Fibroblast of skin of right biceps (primary cell): ENCODE measurements at regions not wholly inside any gene's neighbourhood (a gene's known extent, or its start where the extent isn't known, plus 50 kb on each side); places are given as distances from the start of the nearest gene placed in this dataset.
A peak's percentile ranks its signal among the peaks of the same experiment; 100 is the strongest.

Source experiments
- DNase-seq: peaks from one replicate; pipeline ENCODE4 v3.0.0-alpha.2; 2013

DNA sequence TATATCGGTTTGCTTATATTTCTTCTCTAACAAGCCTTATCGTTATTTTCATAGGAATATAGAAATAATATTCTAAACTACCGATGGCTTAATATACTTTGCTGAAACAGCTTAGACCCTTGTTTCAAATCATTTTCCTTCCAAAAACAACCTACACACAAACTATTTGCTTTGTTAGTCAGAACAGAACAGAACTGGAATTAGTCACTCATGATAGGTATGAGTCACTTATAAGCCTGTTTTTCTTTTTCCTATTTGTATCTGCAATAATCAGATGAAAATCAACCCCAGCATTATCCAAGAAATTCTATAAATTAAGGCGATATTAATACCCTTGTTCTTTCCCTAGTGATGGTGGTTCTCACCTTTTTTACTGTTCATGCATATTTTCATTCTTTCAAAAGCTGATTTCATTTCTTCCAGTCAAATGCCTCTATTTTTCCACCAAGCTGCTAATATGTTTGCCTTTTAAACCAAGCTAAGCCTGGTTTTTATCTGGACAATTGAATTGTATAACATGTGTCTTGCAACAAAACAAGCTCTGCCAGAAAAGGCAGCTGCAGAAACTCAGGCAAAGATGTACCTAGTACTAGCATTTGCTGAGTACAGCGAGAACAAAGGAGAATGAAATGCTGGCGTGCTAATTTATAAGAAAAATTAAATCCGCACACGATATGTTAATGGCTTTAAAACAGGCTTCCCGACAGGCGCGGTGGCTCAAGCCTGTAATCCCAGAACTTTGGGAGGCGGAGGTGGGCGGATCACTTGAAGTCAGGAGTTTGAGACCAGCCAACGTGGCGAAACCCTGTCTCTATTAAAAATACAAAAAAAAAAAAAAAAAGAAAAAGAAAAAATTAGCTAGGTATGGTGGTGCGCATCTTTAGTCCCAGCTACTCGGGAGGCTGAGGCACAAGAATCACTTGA lies 1418.2 kb downstream of the AACS start:
- DNase-seq, result peak; percentile 51

DNA sequence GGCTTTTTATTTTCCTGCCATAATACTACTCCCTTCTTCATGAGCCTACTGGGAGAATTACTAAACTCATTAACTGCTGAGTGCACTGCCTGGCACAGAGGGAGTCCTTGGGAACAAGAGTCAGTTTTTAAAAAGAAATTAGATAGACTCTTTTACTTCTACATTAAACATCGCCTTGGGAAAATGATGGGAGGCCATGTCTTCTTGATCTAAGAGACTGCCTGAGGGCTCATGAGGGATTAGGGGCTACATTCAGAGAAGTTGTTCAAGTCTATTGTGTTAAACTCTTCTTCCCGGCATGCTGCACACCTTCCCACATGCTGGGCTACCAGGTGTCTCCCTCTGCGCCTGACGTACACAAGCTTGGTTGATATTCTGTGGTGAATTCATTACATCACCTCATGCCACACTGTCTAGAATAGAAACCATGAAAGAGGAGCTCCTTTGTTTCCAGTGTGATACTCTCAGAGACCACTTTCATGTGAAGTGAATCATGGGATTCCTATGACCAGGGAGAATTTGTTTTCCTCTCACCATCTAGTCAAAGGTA lies 1422.3 kb downstream of the AACS start:
- DNase-seq, result no peak

DNA sequence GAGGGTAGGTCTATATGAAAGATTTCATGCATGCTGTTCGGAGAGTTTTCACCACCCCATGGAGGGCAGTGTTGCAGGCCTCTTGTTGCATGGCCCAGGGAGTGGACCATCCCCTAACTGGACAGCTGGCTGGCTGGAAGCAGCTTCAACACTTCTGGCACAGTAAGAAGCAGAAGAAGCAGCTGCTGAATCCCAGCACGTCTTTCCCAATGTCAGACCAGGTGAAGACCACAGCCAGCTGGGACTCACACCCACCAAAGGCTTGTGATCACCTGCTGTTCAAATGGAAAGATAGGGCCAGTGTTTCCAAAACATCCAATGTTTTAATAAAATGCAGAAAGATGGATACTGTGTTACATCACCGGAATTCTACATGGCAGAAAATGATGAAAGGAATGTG lies 1423.6 kb downstream of the AACS start:
- DNase-seq, result no peak

DNA sequence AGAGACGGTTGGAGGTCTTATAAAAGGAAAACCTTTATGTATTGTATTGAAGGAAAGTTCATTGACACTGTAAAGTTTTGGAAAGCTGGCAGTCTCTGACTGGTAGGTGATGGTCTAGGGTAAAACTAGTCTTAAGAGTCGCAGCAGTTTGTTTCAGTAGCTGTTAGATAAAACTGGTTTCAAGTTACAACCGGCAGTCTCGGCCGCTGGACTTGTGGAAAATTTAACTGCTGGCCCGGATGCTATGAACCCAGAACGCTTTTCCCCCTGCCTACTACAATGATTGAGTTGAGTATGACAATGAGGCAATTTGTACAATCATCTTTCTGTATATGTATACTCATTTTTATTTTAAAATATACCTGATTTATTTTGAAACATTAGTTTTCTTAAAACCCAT lies 1426.9 kb downstream of the AACS start:
- DNase-seq, result no peak

DNA sequence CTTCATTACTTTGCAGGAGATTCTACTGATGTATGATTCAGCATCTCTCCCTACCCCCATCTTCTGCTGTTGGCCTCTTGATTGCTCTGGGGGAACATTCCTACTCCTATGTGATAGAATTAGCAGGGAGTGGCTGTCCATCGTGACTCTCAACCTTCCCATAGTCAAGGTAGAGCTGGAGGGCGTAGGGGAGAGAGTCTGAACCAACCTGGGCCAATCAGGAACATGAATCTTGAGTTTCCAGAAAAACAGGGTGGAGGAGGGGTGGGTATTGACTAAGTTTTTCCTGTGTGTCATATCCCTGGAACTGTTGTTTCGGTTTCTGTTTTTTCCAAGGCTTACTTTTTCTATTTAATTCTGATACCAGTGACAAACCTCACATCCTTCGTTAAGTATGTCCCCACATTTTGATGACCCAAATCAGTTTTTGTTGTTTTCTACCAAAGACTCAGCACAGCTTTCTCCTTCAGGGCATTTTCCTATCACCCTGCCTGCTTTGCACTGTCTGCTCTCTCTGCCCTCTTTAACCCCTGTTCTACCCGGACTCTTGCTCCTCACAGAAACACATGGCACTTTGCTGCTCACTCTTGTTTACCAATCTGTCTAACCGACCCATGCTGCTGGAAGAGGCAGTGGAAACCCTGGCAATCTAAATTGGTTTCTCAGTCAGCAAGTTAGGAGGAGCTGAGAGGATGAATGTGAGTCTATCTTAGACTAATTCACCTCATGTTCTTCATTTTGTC lies 1428.3 kb downstream of the AACS start:
- DNase-seq, result peak; percentile 31

DNA sequence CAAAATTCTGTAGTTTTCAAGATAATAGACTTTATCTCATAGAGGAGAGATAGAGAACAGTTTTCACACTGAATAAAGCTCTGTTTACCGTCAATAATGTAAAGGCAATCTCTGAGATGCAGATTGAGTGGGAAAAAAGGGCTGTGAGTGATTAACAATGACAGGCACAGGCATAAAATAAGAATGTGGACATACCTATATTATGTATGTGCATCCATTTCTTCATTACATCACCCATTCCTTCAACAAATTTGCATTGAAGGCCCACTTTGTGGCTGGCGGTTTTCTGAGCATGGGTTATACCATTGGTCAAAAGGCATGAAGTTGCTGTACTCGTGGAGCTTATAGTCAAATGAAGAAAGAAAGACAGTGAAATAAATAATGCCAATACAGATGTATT lies 1431.0 kb downstream of the AACS start:
- DNase-seq, result no peak

DNA sequence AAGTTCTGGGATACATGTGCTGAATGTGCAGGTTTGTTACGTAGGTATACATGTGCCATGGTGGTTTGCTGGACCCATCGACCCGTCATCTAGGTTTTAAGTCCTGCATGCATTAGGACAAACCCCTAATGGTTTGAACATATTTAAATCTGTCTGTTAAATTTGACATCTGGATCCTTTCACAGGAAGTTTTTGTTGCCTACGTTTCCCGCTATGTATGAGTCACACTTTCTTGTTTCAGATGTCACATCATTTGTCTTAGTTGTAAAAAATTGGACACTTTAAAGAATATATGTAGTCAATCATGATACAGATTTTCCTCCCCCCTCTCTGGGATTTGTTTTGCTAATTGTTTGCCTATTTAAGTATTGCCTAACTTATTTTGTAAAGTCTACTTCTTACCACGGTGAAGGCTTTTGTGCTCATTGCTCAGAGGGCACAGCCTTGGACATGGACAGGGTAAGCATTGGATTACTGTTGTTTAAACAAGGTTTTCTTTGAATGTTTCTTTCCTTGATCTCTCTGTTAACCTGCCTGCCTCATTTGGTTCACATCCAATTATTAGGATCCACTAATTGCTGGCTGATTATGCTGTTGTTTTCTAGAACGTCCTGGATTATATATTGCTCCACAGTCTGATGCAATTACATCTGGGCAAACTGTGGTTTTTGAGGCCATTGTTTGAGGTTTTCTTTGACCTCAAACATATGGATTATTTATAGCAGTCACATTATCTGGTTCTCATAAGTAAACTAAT lies 1441.4 kb downstream of the AACS start:
- DNase-seq, result peak; percentile 9

DNA sequence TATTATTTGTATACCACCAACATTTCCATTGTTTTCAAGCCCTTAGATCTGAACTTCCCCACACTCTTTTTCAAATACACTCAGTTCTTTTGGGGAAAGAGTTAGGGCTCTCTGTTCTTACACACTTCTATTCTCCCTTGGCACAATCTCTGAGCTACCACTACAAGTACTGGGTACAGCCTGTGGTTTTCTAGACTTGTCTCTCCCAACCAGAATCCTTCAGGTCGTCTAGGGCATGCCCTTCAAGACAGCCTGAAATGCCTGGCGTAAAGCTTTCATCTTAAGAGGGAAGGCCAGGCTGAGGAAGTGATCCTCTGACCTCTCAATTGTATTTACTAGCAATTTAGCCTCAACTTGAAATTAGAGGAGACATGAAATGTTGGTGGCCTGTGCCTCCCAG lies 1442.0 kb downstream of the AACS start:
- DNase-seq, result no peak

DNA sequence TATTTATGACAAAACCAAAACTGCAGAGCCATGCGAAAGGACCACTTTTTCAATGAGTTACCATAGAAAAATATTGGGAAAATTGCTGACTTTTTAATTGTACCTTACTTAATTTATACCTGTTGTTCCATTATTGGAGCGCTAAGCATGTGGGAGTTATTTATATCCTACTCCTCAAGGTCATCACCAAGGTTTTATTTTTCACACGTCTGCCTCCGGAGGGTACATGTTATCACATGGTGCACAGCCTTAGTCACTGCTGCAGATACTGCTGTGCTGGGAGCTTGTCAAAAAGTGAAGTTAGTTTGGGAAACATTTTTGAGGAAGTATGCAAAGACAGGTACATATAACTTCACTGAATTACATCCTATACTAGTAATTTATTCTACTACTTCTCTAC lies 1444.3 kb downstream of the AACS start:
- DNase-seq, result no peak

DNA sequence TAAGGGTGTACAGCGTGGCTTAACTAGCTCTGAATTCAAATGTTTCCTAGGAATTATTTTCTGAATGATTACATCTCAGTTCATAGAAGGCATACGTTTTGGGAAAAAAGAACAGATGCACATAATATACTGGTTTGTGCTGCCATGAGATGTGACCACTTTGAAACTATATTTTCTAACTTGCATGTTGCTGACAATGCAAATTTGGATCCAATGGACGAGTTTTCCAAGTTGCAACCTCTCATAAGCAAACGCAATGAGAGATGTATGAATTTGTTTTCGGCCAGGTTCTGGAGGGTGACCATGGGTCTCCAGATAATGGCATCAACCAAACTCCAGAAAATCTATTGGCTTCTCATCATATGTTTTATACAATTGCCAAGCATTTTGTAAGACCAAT lies 1445.4 kb downstream of the AACS start:
- no peak for DNase-seq

DNA sequence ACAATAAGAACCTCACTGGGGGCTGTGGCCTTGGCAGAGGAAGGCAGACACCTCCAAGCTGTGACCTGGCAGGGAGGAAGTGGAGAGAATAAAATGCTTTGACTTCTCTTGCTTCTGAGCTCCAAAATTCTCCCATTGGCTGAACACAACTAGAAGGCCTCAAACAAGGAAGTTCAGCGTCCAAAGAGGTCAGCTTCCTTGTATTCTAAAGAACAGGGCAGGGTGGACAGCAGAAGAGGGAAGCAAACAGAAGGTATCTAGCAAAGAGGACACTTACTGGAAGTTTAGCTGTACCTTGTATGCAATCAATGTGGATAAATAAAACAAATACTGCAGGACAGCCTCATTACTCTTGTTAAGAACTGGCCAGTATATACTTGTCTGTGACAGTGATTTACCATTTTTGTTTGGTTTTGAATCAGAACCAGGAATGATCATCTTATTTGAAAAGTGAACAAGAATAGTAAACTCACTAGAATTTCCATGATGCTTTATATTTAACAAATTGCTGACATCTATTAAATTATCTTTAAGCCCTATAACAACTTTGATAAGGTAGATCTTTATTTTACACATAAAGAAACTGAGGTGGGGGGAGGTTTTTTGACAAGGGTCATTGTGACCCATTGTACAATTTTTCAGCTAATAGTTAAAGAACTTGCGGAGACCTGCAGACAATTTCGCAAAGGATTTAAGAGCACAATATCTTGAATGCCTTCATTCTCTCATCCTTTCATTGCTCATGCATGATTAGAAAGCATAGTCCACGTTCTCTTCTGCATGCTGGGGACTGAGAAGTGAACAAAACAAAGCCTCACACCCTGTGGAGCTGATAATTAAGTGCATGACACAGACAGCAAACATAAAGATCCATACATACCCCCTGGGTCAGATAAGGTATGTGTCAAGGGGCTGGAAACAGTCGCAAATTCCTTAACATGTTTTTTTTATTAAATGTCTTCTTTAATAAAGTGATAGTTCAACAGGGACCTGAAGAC lies 1448.0 kb downstream of the AACS start:
- no peak for DNase-seq

DNA sequence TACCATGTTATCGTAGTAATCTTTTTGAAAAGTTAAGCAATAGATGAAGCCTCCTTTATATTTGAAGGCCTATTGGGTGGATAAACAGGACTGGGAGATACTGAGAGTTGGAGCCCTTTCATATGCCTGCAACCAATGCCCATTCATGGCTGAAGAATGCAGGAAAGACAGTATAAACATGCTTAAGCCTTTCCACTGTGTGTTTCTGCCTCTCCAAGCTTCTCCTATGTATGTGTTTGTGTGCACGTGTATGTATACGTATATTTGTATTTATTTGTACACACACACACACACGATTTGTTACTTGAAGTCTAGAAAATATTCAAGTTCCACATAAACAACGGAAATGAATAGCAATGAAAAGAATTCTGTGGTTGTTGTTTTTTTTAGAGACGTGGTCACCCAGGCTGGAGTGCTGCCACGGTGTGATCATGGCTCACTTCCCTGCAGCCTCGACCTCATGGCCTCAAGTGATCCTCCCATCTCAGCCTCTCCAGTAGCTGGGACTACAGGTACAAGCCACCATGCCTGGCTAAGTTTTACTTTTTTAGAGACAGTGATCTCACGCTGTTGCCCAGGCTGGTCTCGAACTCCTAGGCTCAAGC lies 1453.5 kb downstream of the AACS start:
- DNase-seq, result no peak

DNA sequence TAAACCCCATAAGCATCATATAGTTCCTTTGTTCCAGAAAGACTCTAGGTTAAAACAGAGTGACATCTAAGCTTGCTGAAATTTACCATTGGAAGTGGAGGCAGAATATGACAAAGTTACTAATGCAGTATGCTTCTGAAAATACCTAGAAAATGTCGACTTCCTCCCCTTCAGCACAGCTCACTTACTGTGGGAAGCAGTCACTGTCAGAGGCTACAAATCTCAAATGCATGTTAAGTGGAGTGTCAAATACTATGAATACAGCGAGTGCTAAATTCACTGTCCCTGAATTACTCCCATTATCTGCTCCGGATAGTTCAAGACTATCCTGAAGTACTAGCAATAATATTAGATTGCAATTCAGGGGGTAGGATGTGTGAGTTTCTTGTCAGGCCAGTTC lies 1454.6 kb downstream of the AACS start:
- no peak for DNase-seq

DNA sequence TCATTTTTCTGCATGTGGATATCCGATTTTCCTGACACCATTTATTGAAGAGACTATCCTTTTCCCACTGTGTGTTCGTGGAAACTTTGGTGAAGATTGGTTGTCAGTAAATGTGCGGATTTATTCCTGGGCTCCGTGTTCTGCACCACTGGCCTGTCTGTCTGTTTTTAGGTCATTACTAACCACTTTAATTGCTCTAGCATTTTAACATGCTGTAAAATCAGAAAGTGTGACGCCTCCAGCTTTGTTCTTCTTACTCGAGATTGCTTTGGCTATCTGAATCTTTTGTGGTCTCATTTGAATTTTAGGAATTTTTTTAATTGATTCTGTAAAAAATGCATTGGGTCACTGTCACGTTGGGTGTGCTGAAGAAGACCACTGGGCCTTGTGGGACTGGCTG lies 1458.7 kb downstream of the AACS start:
- no peak for DNase-seq

DNA sequence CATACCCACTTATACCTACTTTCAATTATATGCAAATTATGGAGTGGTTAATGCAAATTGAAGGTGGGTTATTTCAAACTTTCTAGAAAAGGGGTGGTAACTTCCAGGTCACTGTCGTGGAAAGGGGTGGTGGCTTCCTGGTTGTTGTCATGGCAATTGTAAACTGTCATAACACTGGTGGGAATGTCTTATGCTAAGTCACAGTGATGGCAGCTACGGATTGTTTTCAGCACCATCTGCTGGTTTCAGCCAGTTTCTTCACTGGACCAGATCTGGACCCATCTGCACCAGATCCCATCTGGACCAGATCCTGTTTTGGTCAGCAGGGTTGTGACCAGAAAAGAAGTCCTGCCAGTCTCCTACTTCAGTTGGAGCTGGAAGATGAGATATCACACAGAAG lies 1469.3 kb downstream of the AACS start:
- DNase-seq, result no peak

DNA sequence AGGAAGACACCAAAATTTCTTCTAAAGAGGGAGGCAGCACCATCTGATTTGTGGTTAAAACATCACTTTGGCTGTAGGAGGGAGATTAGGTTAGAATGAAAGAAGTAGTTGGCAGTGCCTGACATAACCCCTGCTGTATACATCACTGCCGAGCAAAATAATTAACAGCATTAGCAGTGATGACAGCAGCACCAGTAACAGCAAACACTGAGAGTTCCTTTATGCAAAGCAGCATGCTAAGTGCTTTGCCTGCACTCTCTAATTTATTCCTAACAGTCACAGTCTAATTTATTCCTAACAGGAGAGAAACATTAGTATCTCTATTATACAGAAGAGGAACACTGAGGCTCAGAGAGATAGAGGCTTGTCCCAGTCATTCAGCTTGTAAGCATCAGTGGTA lies 1469.7 kb downstream of the AACS start:
- DNase-seq, result no peak

DNA sequence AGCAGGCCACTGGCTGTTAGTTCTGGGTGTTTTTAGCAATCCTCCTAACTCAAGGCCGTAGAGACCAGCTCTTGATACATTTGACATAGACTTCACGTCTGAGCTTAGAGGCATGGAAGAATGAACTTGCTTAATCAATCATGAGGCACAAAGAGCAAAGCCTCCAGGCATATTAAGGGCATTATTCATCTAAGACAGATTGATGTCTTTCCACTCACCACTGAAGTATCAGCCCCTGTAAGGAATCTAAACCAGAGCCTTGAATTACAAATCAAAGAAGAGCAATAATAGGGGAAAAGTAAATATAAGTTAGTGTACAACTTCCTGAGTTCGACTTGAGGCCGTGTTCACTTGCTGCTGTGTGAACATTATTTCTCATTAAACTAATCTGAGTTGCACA lies 1470.7 kb downstream of the AACS start:
- no peak for DNase-seq

DNA sequence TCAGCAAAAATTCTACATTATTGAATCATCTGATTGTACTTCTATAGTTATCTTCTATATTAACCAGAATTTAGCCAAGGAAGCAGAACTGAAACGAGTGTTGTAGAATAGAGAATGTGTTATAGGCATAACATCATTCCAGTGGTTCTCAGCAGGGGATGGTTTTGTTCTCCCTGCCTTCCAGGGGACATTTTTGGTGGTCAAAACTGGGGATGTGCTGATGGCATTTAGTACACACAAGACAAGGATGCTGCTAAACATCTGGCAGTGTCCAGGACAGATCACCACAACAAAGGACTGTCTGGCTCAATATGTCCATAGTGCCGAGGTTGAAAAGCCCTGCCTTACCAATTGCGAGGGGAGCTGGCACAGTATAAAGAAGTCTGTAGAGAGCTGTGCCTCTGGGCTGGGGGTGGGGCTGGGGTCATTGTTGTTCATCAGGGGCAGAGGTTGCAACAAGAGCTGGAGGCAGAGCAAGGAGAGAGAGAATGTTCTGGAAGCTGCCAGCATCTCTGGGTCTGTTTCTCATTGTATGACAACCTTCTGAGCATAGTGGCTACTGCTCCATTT lies 1472.8 kb downstream of the AACS start:
- DNase-seq, result no peak

DNA sequence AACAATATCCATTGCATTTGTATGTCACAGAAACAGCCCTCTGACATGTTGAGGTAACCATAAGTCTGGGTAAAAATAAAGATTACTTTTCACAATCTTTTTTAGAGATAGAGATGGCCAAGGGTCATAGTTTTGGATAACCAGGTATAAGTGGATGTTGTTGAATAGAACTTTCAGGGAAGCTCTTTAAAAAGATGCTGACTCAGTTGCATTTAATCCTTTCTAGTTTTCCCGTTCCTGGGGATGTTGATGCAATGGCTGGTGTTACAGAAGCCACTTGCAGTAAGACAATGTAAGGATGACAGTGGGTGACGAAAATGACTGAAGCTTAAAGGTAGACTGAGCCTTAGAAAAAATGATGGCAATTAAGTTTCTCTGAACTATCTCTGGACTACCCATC lies 1473.7 kb downstream of the AACS start:
- no peak for DNase-seq

DNA sequence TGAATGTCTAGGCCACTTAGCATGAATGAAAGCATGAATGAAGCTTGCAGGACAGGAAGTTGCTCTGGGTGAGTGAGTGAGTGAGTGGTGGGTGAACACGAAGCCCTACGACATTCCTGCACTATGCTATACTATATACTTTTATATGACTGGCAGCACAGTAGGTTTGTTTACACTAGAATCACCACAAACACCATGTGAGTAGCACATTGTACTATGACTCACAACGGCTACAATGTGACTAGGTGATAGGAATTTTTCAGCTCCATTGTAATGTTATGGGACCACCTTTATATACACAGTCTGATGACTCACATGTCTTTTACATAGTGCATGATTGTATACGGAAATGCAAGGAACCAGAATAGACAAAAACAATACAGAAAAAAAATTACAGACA lies 1480.2 kb downstream of the AACS start:
- no peak for DNase-seq

DNA sequence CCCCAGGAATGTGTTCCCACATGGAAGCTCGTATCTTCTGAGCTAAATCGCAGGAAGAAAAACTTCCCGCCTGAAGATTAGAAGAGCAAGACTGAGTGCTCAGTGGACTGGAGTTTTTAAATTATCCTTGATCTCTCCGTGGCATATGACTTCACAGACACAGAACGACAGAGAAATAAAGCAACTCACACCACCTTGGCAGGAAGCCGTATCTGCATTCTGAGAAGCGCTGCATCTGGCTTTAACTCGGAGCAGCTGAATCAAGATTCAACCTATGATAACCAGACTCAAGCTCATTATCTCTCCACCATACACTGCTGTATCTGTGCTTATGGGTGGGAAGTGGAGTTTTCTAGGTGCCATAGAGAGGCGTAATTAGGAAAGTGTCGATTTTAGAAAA lies 1482.7 kb downstream of the AACS start:
- DNase-seq, result no peak
